ENCODE measurements at regions not wholly inside any gene's neighbourhood (a gene's known extent, or its start where the extent isn't known, plus 50 kb on each side); places are given as distances from the start of the nearest gene placed in this dataset.

DNA sequence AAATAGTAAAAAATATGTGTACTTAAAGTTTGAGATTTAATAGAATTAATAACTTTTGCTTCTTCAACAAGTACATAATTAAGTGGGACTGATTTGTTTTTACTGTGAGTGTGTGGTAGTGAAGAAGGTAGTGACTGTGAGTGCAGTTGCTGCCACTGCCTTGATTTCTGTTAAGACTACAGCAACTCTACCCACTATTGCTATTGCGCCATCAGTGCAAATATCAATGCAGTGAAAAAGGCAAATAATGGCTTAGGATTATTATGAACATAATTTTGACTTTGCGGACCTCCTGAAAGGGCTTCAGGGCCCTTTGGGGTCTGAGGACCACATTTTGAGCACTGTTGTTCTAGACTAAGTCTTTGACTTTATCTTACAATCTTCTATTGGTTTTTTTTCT lies 112.0 kb upstream of the PITX1 start:
- TF ChIP-seq CTCF (IDR thresholded peaks at IDR 0.05): no peak
- TF ChIP-seq POLR2A (IDR thresholded peaks at IDR 0.05): no peak

All from vagina (tissue), 2 donors.